Embryonic facial prominence (tissue), 1 donor: ENCODE measurements at regions not wholly inside any gene's neighbourhood (a gene's known extent, or its start where the extent isn't known, plus 50 kb on each side); places are given as distances from the start of the nearest gene placed in this dataset.
A peak's percentile ranks its signal among the peaks of the same experiment; 100 is the strongest.
"Not testable (repeated sequence)": the region's sequence is repeated elsewhere in the genome, so short reads cannot be mapped to it uniquely, and the experiment has no call there.

ENCODE experiments used
- DNase-seq: peaks from one replicate; pipeline ENCODE4 v3.0.0-alpha.2; 2016; ENCODE audit errors: extremely low spot score

- DNase-seq, result no peak
Observed at GRCh38 chr12:68478516-68479260, 132.0 kb upstream of the RAP1B start.

- DNase-seq, result peak; percentile 71
Observed at GRCh38 chr12:68479261-68479895, 131.3 kb upstream of the RAP1B start.

- no peak for DNase-seq
Observed at GRCh38 chr12:68479896-68480291, 130.8 kb upstream of the RAP1B start.

GRCh38 chr12:68480526-68480925 lies 130.2 kb upstream of the RAP1B start:
- DNase-seq, result no peak

- DNase-seq, result no peak
Observed at GRCh38 chr12:68481181-68481941, 129.3 kb upstream of the RAP1B start.

GRCh38 chr12:68482014-68482413 lies 128.7 kb upstream of the RAP1B start:
- no peak for DNase-seq

GRCh38 chr12:68482660-68483059 lies 128.0 kb upstream of the RAP1B start:
- DNase-seq, result no peak

- no peak for DNase-seq
Observed at GRCh38 chr12:68483592-68484383, 126.9 kb upstream of the RAP1B start.

- DNase-seq, result not testable (repeated sequence)
Observed at GRCh38 chr12:68484578-68484977, 126.1 kb upstream of the RAP1B start.

- not testable (repeated sequence) for DNase-seq
Observed at GRCh38 chr12:68486449-68486848, 124.2 kb upstream of the RAP1B start.

GRCh38 chr12:68487721-68488309 lies 122.9 kb upstream of the RAP1B start:
- no peak for DNase-seq

GRCh38 chr12:68489273-68489672 lies 121.4 kb upstream of the RAP1B start:
- no peak for DNase-seq

GRCh38 chr12:68490476-68490875 lies 120.2 kb upstream of the RAP1B start:
- no peak for DNase-seq

GRCh38 chr12:68491204-68491960 lies 119.3 kb upstream of the RAP1B start:
- DNase-seq, result no peak

- no peak for DNase-seq
Observed at GRCh38 chr12:68495336-68496070, 115.2 kb upstream of the RAP1B start.

GRCh38 chr12:68497107-68497506 lies 113.6 kb upstream of the RAP1B start:
- no peak for DNase-seq

- DNase-seq, result no peak
Observed at GRCh38 chr12:68497702-68498101, 113.0 kb upstream of the RAP1B start.

- no peak for DNase-seq
Observed at GRCh38 chr12:68498736-68499135, 112.0 kb upstream of the RAP1B start.

GRCh38 chr12:68499616-68500015 lies 111.1 kb upstream of the RAP1B start:
- no peak for DNase-seq

- DNase-seq, result no peak
Observed at GRCh38 chr12:68501226-68501625, 109.5 kb upstream of the RAP1B start.
